ENCODE measurements at regions not wholly inside any gene's neighbourhood (a gene's known extent, or its start where the extent isn't known, plus 50 kb on each side); places are given as distances from the start of the nearest gene placed in this dataset.
"Not testable (repeated sequence)": the region's sequence is repeated elsewhere in the genome, so short reads cannot be mapped to it uniquely, and the experiment has no call there.

- not testable (repeated sequence) for TF ChIP-seq EZH2 (IDR thresholded peaks at IDR 0.05; ENCODE audit: borderline replicate concordance); EZH2phosphoT487 (IDR thresholded peaks at IDR 0.05; ENCODE audit: low read depth, severe bottlenecking, unreplicated experiment)
- TF ChIP-seq, protein P1, sequence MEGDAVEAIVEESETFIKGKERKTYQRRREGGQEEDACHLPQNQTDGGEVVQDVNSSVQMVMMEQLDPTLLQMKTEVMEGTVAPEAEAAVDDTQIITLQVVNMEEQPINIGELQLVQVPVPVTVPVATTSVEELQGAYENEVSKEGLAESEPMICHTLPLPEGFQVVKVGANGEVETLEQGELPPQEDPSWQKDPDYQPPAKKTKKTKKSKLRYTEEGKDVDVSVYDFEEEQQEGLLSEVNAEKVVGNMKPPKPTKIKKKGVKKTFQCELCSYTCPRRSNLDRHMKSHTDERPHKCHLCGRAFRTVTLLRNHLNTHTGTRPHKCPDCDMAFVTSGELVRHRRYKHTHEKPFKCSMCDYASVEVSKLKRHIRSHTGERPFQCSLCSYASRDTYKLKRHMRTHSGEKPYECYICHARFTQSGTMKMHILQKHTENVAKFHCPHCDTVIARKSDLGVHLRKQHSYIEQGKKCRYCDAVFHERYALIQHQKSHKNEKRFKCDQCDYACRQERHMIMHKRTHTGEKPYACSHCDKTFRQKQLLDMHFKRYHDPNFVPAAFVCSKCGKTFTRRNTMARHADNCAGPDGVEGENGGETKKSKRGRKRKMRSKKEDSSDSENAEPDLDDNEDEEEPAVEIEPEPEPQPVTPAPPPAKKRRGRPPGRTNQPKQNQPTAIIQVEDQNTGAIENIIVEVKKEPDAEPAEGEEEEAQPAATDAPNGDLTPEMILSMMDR (IDR thresholded peaks at IDR 0.05; ENCODE audit: poor library complexity): not testable (repeated sequence)
Measured at GRCh38 chr1:148210166-148210565, 58.1 kb upstream of the NBPF11 start.
